ENCODE measurements at regions not wholly inside any gene's neighbourhood (a gene's known extent, or its start where the extent isn't known, plus 50 kb on each side); places are given as distances from the start of the nearest gene placed in this dataset.

- TF ChIP-seq CTCF (optimal IDR thresholded peaks at IDR 0.05 in 1 of 3, IDR thresholded peaks at IDR 0.05 in 1 of 3, conservative IDR thresholded peaks at IDR 0.05 in 1 of 3; ENCODE audit: extremely low read depth in 1 of 3, insufficient read depth in 2 of 3, low read length in 3 of 3), result no peak
- TF ChIP-seq EZH2 (IDR thresholded peaks at IDR 0.05; ENCODE audit: low read length), result no peak
Observed at GRCh38 chr6:153588330-153588729, 450.7 kb upstream of the OPRM1 start.

All from keratinocyte (primary cell).